Adrenal gland (tissue), 5 donors: ENCODE measurements at regions not wholly inside any gene's neighbourhood (a gene's known extent, or its start where the extent isn't known, plus 50 kb on each side); places are given as distances from the start of the nearest gene placed in this dataset.

ENCODE experiments used
- CTCF ChIP-seq, 6 experiments: fragments of 450-650 bp in 4 of 6; fragments of 200-600 bp in 2 of 6; sonication (generic) in 1 of 6; IDR thresholded peaks; 1 replicate in 5 of 6; 2 replicates in 1 of 6; pipeline versions ENCODE4 v1.5.1 to v1.8.0; 2016 to 2021; ENCODE audit warnings: antibody characterized with exemption in 6 of 6, mild to moderate bottlenecking in 2 of 6, moderate library complexity in 1 of 6
- POLR2A ChIP-seq, 2 donors: fragments of 450-650 bp; IDR thresholded peaks; one replicate each; pipeline ENCODE4 v1.6.1; 2017; ENCODE audit warnings: antibody characterized with exemption in 2 of 2, mild to moderate bottlenecking in 2 of 2, moderate library complexity in 1 of 2
- donor health status: DM: no; HTN: no; CAD: no.

GRCh38 chr5:56361398-56361797, 128.3 kb upstream of the ANKRD55 start:
- TF ChIP-seq CTCF (IDR thresholded peaks at IDR 0.05), result no peak
- TF ChIP-seq POLR2A (IDR thresholded peaks at IDR 0.05), result no peak
